AG09309 (cell line): ENCODE measurements at regions not wholly inside any gene's neighbourhood (a gene's known extent, or its start where the extent isn't known, plus 50 kb on each side); places are given as distances from the start of the nearest gene placed in this dataset.
"Not testable (repeated sequence)": the region's sequence is repeated elsewhere in the genome, so short reads cannot be mapped to it uniquely, and the experiment has no call there.

Source experiments
- DNase-seq: peaks from one replicate; pipeline ENCODE4 v3.0.0-alpha.2; 2010; ENCODE audit warnings: low read depth
- H3K4me3 ChIP-seq: 2 replicates; pipeline ENCODE4 v1.5.1; 2011; ENCODE audit warnings: mild to moderate bottlenecking, low read depth, low read length, moderate library complexity; ENCODE audit not compliant: control insufficient read depth
- CTCF ChIP-seq: IDR thresholded peaks from 2 replicates; pipeline ENCODE4 v1.5.1; 2011; ENCODE audit warnings: mild to moderate bottlenecking, low read depth, low read length, inconsistent platforms; ENCODE audit not compliant: insufficient read depth, control insufficient read depth; ENCODE audit errors: missing control alignments

DNA sequence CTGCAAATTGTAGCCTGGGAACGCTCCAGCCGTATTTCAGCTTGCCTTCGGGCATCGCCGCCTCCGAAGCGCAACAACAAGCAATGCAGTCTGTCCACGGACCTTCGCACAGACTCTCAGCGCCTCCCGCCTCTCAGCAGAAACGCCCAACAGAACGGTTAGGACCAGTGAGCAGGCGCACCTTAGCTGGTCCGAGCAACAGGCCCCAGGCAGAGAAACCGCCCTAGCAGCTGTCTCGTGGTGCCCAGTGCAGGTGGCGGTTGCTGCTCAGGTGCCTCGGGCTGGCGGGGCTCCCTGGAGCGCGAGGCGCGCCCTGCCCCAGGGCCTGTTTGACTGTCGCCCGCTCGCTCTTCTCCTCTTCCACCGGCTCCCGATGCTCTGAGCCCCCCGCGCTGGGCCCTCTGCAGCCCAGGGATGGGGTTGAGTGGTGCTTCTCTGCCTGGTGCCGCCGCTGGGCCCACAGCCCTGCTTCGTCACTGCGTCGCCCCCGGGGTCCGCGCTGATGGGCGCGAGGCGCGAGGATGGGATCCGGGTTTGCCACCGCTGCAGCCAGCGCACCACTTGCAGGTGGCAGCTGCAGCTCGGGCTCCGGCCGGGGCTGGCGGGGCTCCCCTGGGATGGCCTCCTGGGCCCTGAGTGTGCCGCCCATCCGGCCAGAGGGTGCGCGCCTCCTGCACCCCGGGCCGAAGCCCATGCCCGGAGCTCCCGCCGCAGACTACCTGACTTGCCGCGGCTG, 268.4 kb upstream of the FRG2C start:
- TF ChIP-seq CTCF, result no peak
- H3K4me3 ChIP-seq, result no peak overlapping the region; the same call in 1 of the 2 replicates
- DNase-seq, result no peak

DNA sequence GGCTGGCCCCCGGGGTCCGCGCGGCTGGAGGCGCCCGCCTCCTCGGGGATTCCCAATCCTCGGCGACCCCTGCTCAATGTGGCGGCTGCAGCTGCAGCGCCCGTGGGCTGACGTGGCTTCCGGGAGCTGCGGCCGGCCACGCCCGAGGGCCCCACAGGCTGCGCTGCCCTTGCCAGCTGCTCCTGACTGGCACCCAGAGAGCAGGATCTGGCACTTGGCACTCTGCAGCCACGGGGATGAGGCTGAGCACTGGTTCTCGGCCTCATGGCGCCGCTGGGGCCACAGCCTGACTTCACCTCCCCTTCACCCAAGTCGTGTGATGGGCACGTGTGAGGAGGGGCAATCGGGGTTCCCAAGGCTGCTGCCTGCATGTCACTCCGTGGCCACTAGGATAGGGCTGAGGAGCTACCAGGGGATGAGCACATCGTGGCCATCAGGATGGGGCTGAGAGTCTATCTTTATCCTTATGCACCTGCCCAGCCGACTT, 267.8 kb upstream of the FRG2C start:
- no peak for TF ChIP-seq CTCF
- no peak for DNase-seq
- no peak overlapping the region; the same call in 1 of the 2 replicates for H3K4me3 ChIP-seq

- not testable (repeated sequence) for DNase-seq, H3K4me3 ChIP-seq
Measured at GRCh38 chr3:75397486-75397885, 266.6 kb upstream of the FRG2C start.

- not testable (repeated sequence) for H3K4me3 ChIP-seq
- peak; percentile 75 for TF ChIP-seq CTCF
- DNase-seq, result peak; percentile 10
Measured at GRCh38 chr3:75422101-75422945, 241.8 kb upstream of the FRG2C start.

GRCh38 chr3:75425379-75425778, 238.7 kb upstream of the FRG2C start:
- DNase-seq, H3K4me3 ChIP-seq: not testable (repeated sequence)

- DNase-seq, H3K4me3 ChIP-seq: not testable (repeated sequence)
Measured at GRCh38 chr3:75427486-75427885, 236.6 kb upstream of the FRG2C start.

DNA sequence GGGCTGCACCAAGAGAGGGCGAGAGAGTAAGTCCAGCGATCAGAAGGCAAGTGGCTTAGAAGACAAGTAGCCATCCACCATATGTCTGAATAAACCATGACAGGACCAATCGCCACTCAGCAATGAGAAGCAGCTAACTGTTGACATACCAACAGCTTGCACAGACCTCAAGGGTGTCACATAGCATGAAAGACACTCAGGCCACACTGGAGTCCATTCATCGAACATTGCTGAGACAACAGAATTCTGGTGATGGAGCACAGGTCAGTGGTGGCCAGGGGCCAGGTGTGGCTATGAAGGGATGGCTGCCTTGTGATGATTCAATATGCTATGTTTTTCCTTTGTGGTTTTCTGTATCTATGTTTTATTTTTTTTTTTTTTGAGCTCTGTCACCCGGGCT, 236.2 kb upstream of the FRG2C start:
- DNase-seq, H3K4me3 ChIP-seq: not testable (repeated sequence)

GRCh38 chr3:75429561-75430220, 234.4 kb upstream of the FRG2C start:
- peak; percentile 46 for DNase-seq
- not testable (repeated sequence) for H3K4me3 ChIP-seq
- TF ChIP-seq CTCF, result peak; percentile 79

DNA sequence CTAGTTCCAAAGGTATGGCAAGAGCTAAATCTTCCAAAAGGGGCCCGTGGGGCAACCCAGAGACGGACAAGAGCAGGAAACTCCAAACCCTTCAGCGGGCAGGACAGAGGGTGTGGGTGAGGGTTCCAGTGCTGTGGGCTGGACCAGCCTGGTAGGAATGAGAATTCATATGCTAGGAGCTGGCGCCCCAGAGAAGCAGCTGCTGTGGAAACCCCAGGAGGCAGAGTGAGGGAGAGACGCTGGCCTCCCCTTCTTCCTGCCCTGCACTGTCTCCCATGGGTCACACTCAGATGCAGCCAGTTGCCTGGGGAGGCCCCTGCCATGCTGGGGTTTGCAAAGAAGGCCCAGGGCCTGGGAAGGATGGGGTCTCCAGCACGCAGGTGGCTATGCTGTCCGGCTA, 233.7 kb upstream of the FRG2C start:
- H3K4me3 ChIP-seq, DNase-seq: not testable (repeated sequence)

- not testable (repeated sequence) for DNase-seq, H3K4me3 ChIP-seq
Measured at GRCh38 chr3:75431120-75431519, 233.0 kb upstream of the FRG2C start.

DNA sequence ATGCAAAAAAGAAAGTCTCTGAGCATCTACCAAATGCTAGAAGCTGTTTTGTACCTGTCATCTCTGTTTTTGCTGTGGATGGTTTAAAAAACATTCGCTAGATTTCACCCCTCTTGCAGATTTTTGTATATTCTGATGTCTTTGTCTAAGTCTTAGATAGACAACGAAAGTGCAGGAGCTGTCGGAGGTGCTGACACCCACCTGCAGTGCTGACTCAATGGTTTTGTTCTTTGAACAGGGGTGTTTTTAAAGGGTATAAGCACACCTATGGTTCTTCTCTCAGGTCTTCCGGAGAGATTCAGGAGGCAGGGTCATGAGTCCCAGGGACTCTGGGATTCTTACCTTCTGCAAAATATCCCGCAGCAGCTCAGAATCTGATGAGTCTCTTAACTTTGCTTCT, 231.7 kb upstream of the FRG2C start:
- H3K4me3 ChIP-seq, DNase-seq: not testable (repeated sequence)

DNA sequence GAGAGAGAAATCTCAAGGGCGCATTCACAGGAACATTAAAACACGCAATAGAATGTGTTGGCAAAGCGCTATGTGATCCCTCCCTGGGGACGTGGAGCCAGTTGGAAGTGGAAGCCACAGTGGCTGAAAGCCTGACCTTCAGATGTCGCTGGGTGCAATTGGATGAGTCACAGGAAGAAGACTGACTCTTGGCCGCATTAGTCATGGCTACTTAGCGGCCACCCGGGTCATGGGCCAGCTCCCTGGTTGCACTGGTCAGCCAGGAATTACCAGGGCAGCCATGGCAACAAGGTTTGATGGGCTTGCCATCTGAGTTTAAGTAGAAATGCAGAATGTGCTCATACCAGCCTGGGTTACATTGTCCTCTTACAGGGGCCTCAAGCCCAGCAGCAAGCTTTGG, 231.2 kb upstream of the FRG2C start:
- not testable (repeated sequence) for H3K4me3 ChIP-seq
- DNase-seq, result peak; percentile 95

GRCh38 chr3:75433295-75433694, 230.8 kb upstream of the FRG2C start:
- not testable (repeated sequence) for H3K4me3 ChIP-seq

More at GRCh38 chr3:75433295-75433694, 230.8 kb upstream of the FRG2C start:
- not testable (repeated sequence) for DNase-seq
